ENCODE measurements at regions not wholly inside any gene's neighbourhood (a gene's known extent, or its start where the extent isn't known, plus 50 kb on each side); places are given as distances from the start of the nearest gene placed in this dataset.

- no peak overlapping the region for H3K4me3 ChIP-seq (replicated peaks; ENCODE audit: insufficient read depth, low read length)
- no peaks in the 10 kb centered on the region for H3K27me3 ChIP-seq (ENCODE audit: insufficient read depth, poor library complexity, severe bottlenecking)
- no peak for TF ChIP-seq CTCF (IDR thresholded peaks at IDR 0.05; ENCODE audit: insufficient read depth, low read length)
- peak; percentile 95 for TF ChIP-seq SPI1 (IDR thresholded peaks at IDR 0.05; ENCODE audit: borderline replicate concordance, low read depth)
- no peak overlapping the region for H3K27ac ChIP-seq (replicated peaks)
- DNase-seq (ENCODE audit: low read depth in 1 of 2, low spot score in 1 of 2) = peak in 1 of 2 experiments; percentile 64
These were observed 369.2 kb upstream of the CNR1 start for GRCh38 chr6:88535306-88535705.

- no peak for DNase-seq (ENCODE audit: low read depth in 1 of 2, low spot score in 1 of 2)
- no peak overlapping the region for H3K27ac ChIP-seq (replicated peaks)
- H3K27me3 ChIP-seq (ENCODE audit: insufficient read depth, poor library complexity, severe bottlenecking) = no peaks in the 10 kb centered on the region
- TF ChIP-seq REST (IDR thresholded peaks at IDR 0.05; ENCODE audit: insufficient replicate concordance, low read depth) (no peak), GABPA (IDR thresholded peaks at IDR 0.05; ENCODE audit: low read depth) (no peak), SPI1 (IDR thresholded peaks at IDR 0.05; ENCODE audit: borderline replicate concordance, low read depth) (no peak), CTCF (IDR thresholded peaks at IDR 0.05; ENCODE audit: insufficient read depth, low read length) (no peak), POLR2AphosphoS5 (IDR thresholded peaks at IDR 0.05; ENCODE audit: low read depth) (no peak)
- no peak overlapping the region for H3K4me3 ChIP-seq (replicated peaks; ENCODE audit: insufficient read depth, low read length)
These were observed 366.2 kb upstream of the CNR1 start for GRCh38 chr6:88532241-88532860.

GRCh38 chr6:88529726-88530125 lies 363.6 kb upstream of the CNR1 start:
- DNase-seq (ENCODE audit: low read depth in 1 of 2, low spot score in 1 of 2) = no peak
- no peak overlapping the region for H3K27ac ChIP-seq (replicated peaks)

More at GRCh38 chr6:88529726-88530125, 363.6 kb upstream of the CNR1 start:
- no peak overlapping the region for H3K4me3 ChIP-seq (replicated peaks; ENCODE audit: insufficient read depth, low read length)
- no peaks in the 10 kb centered on the region for H3K27me3 ChIP-seq (ENCODE audit: insufficient read depth, poor library complexity, severe bottlenecking)
- TF ChIP-seq GABPA (IDR thresholded peaks at IDR 0.05; ENCODE audit: low read depth) = no peak
- no peak for TF ChIP-seq CTCF (IDR thresholded peaks at IDR 0.05; ENCODE audit: insufficient read depth, low read length)
- no peak for TF ChIP-seq SPI1 (IDR thresholded peaks at IDR 0.05; ENCODE audit: borderline replicate concordance, low read depth)
- TF ChIP-seq POLR2AphosphoS5 (IDR thresholded peaks at IDR 0.05; ENCODE audit: low read depth) = no peak
- no peak for TF ChIP-seq REST (IDR thresholded peaks at IDR 0.05; ENCODE audit: insufficient replicate concordance, low read depth)
